COR-L47 (cell line): ENCODE measurements at regions not wholly inside any gene's neighbourhood (a gene's known extent, or its start where the extent isn't known, plus 50 kb on each side); places are given as distances from the start of the nearest gene placed in this dataset.

Experiments used
- DNase-seq: peaks from one replicate; lab custom pipeline; 2025; lab: John Stamatoyannopoulos, UW

DNA sequence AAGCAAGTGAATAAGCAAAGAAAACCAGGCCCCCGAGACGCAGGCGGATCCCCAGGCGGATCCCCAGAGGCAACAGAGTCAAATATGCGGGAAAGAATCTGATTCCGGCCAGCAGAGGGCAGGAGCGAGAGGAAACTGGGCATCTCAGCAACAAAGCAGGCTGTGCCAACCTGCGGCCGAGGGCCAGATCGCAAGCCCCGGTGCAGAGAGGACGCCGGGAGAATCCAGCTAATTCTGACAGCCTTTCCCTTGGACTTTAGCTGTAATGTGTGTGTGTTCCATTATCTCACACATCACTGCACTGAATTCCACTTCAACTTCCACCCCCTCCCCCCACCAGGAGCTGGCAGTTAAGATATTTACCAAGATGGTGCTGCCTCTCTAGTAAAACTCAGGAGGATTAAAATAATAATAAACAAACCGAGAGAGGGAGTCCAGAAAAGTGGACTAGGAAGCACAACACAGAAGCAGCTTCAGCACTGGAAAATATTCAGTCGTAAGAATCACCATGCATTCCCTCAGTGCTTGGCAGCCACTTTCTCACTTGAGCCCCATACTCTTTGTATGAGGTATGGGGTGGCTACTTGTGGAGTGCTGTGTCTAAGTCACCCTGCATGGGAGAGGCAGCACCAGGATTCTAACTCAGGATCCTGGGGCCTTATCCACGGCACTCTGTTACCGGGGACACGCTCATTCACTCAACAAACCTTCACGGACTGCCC lies 66.2 kb upstream of the SNX9 start:
- peak; percentile 26 for DNase-seq

DNA sequence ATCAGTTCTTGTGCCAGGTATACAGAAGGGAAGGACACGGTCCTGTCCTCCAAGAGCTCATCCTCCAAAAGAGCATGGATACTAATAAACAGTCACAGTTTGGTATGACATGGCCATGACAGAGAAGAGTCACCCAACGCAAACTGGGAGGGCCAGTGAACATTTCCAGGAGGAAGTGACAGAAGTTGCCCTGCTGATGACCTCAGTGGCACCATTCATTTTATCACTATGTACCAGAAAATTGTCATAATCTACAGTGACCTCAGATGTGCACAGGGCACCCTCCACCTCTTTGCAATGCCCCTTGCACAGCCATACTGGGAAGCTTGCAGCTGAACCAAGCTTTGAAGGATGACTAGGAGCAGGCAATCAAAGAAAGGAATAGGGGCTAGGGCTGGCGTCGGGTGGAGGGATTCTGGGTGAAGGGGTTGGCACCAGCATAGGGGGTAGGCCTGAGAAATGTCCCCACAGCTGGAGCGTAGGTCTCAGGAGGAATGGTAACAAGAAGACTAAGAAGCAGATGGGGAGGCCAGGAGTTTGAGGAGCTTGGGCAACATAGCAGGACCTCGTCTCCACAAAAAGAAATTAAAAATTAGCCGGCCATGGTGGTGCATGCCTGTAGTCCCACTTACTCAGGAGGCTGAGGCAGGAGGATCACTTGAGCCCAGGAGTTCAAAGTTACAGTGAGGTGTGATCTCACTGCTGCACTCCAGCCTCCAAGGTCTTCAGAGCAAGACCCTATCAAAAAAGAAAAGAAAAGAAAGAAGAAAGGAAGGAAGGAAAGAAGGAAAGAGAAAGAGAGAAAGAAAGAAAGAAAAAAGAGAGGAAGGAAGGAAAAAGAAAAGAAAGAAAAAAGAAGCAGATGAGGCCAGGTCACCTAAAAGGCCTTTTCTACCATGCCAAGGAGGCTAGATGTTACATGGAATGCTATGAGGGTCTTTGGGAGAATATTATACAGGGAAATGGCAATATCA lies 65.3 kb upstream of the SNX9 start:
- no peak for DNase-seq

DNA sequence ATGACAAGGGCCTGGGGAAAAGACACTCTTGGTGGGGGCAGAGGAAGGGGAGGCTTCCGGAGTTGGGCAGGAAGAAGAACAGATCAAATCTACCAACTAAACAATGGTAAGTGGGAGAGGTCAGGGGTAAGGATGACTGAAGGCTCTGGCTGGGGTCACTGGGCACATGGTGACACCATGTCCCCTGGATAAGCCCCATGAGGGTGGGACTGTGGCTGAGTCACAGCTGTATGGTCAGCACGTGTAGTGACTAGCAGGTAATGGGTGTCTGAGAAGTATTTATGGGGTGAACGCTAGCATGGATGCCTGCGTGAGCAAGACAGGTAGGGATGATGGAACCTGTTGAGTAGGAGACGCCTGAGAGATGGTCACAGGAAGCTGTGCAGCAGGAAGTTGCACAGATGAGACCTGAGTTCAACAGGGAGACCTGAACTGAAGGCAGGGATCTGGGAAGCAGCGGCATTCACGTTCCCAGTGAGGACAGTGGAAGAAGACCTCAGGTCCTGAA lies 64.5 kb upstream of the SNX9 start:
- no peak for DNase-seq

DNA sequence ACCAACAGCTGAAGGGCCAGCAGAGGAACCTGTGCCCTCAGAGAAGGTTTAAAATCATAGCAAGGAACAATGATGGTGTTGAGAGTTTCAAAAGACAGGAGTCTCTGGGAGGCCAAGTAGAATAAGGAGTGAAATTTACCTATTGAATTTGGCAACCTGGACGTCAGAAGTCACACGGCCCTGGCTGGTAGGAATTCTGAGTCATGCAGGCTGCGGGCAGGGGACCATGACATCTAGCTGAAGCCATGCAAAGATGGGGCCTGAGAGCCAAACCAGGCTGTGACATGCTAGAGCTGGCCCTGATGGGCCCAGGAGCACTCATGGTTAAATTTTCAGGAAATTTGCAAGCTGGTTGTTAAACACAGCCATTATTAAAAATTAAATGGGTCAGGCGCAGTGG lies 64.0 kb upstream of the SNX9 start:
- DNase-seq = no peak

DNA sequence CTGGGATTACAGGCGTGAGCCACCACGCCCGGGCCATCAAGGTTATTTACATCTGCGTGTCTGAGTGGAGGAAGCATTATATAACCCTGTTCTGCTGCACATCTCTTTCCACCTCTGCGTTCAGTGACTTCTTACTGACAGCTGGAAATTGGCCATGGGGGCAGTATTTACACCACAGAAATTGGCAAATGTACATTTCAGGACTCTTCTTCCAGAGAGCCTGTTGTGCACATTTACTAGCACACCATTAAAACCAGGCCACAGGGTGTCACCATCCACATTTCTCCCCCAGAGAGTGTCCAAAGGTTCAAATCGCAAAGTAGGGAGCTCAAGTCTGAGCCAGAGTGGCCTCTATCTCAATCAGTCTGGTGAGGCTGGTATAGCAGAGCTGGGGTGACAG lies 62.9 kb upstream of the SNX9 start:
- DNase-seq = no peak

DNA sequence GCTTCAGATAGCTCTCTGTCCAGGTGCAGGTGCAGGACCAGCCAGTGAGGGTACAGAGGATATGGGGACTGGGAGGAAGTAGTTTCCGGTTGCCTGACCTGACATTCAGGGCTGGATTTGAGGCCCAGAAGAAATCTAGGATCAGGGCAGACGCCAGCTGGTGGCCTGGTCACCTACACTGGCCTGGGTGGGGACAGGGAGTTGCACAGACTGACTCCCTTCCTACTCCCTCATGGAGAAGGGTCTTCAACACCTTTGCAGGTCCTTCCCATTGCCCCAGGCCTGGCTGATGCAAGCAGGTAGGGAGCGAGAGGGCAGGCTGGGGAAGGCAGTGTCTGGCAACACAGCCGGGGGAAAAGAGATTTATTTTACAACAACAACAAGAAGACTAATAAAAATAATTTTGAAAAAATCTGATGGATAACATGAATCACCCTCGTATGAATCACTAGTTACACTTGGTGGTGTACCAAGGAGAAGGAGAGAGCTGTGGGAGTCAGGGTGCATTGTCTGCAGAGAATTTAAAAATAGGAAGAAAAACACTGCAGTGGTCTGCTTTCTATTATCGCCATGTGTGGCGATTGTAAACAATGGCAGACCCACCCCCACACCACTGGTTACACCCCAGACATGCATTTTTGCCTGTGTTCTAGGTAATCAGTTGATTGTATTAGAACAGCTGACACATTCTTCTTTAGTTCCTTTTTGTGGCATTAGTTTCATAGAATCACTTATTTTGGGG lies 62.3 kb upstream of the SNX9 start:
- DNase-seq = no peak

DNA sequence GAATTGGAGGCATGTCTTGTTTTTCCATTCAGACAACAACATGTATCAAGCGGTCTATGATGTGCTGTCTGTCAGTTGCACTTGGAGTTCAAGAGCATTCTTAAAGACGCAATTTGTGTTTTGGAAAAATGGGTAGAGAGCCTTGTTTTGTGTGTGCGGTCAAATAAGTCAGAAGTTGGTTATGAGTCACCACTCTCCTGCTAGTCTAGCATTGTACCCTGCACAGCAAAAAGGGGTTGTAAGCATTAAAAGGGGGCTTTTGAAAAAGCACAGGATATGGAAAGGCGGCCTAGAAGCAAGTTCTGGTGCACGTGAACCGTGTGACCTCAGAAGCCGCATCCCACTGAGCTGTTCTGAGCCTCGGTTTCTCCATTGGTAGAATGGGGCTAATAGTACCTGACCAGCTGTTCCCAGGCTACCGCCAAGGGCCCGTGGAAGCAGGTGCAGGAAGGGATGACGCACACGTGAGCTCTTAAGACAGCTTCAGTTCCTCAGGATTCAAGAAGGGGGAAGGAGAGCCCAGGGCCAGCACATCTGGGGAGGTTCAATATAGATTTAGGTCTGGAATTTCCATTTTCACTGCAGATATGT lies 61.6 kb upstream of the SNX9 start:
- DNase-seq = no peak

DNA sequence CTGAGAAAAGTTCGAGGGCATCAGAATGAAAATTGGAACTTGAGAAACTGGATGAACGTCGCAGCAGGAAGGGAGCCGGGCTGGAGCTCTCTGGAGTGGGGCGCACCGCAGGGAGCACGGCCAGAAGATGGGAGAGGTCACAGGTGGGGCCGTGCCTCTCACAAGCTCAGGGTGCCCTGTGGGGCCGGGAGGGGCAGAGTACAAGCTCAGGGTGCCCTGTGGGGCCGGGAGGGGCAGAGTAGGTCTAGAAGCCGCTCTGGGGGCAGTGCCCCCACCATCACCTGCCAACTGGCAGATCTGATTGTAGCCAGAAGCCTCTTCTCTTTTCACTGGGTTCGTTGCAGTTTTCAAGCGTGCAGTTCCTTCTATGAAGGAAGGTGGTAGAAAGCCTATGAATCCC lies 61.1 kb upstream of the SNX9 start:
- DNase-seq = no peak

DNA sequence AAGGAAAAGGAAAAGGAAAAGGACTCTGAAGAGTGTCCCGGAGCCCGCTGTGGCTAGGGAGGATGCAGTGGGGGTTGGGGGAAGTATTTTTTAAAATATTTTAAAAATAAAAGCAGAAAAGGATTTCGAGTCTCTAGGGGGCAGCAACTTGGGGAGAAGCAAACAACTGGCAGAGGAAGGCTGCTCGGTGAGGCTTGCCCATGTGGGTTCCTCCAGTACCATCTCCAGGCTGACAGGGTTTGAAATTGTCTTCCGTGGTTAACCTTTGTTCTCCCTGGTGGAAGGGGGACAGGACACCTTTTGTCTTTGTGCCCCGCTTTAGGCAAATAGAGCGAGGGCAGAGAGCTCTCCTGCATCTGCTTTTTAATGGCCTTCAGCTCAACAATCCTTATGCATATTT lies 60.4 kb upstream of the SNX9 start:
- no peak for DNase-seq

DNA sequence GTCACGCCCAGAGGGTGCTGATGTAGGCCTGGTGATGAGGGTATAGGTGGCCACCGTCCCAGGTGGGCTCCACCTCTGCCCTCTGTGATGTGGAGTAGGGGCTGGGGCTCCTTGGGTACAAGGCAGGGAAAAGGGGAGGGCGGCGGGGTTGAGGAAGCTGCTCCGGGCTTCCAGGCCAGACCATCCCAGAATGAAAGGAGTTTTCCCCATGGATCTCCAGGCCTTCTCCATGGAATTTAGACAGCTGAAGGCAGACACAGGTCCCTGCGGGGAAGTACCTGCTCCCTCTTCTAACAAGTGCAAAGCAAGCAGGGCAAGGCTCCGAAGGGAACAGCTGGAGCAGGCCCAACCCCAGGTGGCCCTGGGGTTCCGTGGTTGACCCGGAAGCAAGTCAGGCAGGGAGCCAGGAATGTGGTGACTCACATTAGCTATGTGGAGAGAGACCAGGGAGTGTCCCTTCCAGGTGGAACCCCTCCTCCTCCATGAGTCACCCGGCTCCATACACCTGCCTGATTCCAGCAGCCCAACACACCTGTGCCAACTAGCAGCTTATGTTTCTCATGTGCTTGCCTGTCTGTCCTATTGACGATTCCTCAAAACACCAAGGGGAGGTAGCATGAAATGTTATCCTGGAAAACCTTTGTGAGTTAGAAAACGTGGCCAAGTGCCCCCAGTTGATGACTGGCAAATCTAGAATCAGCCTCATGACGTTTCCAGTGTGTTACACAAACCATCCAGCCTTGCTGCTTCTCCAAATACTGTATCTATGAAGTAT lies 59.7 kb upstream of the SNX9 start:
- peak; percentile 75 for DNase-seq

DNA sequence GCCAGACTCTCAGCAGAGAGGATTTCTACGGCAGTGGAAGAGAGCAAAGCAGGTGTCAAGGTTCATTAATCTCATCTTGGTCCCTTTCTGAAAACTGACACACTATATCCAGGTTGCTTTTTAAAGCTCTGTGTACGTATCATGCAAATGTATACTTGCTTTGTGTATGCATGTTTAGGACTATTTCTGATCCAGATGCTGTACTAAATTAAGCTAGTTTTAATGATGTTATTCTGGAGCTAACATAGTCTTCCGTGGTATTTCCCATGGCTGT lies 59.2 kb upstream of the SNX9 start:
- DNase-seq = no peak

DNA sequence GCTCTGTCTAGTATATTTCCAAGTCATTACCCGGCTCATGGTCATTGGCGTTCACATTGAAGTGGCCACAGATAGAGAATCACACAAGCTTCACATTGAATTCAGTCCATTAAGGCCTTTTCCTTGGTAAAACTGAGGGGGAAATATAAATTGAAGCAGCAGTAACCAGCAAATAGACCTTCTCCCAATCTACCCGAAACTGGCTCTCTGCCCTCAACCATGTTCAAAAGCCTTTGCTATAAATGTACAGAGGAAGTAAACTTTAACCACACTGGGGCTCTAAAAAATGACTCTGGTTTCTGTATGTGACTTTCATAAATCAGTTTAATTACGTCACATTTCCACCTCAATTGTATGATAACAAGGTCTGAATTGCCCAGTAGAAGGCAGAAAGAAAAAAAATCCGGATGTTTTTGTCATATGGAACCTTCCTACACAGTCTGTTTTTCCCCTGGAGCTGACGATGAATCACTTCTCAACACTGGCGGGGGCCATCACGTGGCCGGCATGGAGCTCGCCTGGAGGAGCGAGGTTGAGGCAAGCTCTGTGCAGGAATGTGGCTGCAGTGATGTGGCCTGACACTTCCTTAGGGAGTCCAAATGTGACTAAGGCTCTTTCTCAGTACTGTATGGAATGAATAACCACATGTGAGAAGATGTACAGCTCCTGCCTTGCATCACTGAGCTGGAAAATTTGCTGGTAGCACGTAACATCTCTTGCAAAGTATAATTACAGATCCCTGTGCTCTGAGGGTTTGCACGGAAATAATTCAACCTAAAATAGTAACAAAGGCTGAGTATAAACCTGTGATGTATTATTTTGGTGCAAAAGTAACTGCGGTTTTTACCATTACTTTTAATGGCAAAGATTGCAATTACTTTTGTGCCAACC lies 58.6 kb upstream of the SNX9 start:
- DNase-seq = no peak

DNA sequence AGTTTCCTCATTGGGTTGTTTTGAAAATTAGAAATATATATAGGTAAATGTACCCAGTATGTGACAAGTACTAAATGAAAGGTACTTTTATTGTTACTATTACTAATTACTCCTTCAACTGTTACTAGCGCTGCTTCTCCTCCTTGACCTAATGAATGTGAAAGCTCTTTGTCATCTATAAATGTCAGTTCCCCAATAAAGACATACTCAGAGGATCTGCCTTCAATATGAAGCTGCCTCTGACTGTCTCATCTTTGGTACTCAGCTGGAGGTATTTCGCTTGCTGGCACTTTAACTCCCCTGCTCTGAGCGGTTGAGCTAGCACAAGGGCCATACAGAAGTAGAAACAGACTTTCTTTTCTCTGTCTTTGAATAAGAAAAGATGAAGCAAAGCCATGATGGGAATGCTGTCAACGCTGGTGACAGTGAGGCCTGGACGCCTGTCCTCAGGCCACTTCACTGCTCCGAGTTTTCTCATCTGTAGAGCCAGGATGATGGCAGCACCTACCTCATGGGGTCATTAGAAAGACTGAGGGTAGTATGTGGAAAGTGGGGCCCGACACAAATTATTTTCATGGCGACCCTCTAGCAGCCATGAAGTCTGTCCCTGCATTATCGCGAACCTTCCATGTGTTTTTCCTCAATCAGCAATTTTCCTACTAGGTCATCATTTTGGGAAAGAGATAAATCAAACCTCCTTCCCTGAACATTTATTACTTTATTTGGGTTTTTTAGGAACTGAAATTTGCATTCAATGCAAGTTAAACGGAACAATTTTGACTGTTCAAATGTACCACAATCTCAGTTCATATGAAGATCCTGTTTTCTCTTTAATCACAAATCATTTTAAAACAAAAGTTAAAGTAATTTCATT lies 55.9 kb upstream of the SNX9 start:
- DNase-seq = no peak

DNA sequence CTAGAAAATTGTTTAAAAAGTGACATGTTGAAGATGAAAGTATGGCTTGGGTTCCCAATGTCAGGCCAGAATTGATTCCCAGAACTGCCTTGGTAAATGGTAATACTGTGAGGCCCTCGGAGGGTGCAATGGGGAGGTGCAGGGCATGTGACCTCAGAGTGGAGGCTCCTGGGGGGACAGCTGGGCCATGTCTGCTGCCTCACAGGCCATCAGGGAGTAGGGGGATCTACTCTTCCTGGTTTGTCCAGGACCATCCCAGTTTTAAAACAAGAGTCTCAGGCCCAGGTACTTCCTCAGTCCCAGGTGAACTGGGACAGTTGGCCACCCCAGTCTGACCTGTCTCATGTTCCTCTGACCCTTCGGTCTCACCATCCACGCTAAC lies 55.3 kb upstream of the SNX9 start:
- no peak for DNase-seq

DNA sequence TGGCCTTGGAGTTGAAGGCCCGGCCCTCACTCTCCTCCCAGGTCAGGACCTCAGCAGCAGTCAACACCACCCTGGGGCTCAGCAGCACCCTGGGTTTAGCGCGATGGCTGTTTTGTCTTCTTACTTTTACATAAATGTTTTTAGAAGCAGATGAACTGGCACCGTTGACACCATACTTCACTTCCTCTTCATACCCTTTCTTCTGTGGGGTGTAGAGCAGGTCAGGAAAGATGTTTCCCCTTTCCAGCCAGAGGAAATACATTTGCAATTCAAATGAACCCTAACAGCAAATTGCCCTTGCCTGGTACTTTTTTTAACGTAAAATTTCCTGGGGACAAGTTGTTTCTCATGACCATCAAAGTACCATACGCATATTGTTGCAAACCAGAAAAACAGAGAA lies 54.7 kb upstream of the SNX9 start:
- no peak for DNase-seq

DNA sequence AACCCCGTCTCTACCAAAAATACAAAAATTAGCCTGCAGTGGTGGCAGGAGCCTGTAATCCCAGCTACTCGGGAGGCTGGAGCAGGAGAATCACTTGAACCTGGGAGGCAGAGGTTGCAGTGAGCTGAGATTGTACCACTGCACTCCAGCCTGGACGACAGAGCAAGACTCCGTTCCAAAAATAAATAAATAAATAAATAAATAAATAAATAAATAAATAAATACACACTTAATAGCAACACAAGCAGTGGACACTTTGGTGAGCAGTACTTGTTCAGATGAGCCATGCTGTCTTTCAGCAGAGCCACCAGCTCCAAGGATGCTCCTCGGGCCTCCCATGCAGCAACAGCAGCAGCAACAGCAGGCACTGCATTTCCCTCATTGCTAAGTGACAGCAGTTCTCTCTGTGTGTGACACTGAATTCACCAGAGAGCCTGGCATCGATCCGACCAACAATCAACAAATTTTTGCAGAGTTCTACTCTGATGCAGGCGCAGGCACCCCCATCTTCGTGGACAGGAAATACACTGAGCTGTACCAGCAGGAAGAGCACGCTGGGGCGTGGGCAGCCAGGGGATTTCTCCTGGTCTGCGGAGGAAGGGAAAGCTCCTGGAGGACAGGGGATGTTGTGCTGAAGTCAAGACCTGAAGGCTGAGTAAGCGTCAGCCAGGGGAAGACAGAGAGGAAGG lies 54.0 kb upstream of the SNX9 start:
- no peak for DNase-seq

DNA sequence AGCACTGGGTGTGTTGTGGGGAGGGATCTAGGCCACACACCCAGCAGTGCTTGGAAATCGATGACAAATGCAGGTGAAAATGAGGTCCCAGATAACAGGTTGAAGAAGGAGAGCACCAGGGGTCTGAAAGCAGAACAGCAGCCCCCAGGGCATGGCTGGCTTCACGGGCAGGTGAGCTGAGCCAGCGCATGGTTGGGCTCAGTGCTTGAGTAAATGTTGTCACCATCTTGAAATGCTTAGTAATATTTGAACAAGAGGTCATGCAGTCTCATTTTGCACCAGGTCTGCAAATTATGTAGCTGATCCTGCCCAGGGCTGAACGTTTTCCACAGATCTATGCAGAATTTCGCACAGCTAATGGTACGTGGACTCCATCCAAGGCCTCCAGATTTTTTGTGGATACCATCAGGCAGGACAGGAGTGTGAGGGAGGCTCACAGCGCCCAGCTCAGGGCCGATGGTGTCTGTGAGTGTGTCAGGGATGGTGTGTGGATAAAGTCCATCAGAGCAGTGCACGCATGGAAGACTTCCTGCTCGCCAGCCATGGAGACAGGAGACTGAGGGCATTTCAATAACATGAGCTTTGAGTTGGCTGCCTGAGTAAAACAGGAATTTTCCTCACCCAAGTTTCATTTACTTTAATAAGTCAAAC lies 53.1 kb upstream of the SNX9 start:
- no peak for DNase-seq

DNA sequence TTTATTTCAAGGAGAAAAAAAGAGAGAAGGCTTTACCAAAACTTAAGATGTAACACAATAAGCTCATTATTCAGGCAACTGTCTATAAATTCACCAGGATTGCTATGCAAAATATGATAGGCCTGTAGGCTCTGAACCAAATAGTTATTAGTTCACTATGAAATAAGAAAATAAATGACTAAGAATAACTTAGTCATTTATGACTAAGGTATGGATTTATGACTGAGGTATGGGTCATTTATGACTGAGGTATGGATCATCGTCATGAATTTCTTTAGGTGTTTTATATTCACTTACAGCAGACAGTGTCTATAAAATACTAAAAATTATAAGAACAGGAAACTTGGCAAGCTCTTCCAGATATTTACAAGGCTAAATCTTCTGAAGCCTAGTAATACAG lies 52.1 kb upstream of the SNX9 start:
- no peak for DNase-seq
